ENCODE measurements at regions not wholly inside any gene's neighbourhood (a gene's known extent, or its start where the extent isn't known, plus 50 kb on each side); places are given as distances from the start of the nearest gene placed in this dataset.

- CTCF ChIA-PET (ENCODE audit: low intra/inter-chr PET ratio): no interaction called here
- in situ Hi-C loops (cut with MboI): no loop called here
- Histone ChIP-seq H3K27me3 (ENCODE audit: control insufficient read depth in 2 of 2, insufficient read depth in 2 of 2, low read length in 2 of 2) (no peaks in the 10 kb centered on the region), H3K27ac (ENCODE audit: extremely low read depth, low read depth, low read length) (no peak overlapping the region), H3K4me3 (no peak overlapping the region), H3K9me3 (replicated peaks; ENCODE audit: control insufficient read depth, insufficient read depth, low read depth, low read length) (no peaks in the 10 kb centered on the region), H3K9ac (ENCODE audit: insufficient read depth in 1 of 2, low read depth in 2 of 2, low read length in 2 of 2) (no peak overlapping the region), H3K4me1 (replicated peaks in 1 of 2; ENCODE audit: control insufficient read depth in 2 of 2, insufficient read depth in 2 of 2, low read length in 2 of 2) (peaks cover 0 to 10% of the 10 kb centered on the region in 2 experiments; a peak in 3 of 5 replicates), H3K4me2 (ENCODE audit: insufficient read depth, low read length) (no peak overlapping the region), H3K36me3 (ENCODE audit: control insufficient read depth, insufficient read depth, low read length) (no peaks in the 10 kb centered on the region), H2AFZ (ENCODE audit: low read depth, low read length) (no peak overlapping the region), H3K79me2 (ENCODE audit: control insufficient read depth, insufficient read depth, low read length) (no peaks in the 10 kb centered on the region), H3K9me1 (ENCODE audit: control insufficient read depth, insufficient read depth, low read length) (no peaks in the 10 kb centered on the region), H4K20me1 (replicated peaks; ENCODE audit: control insufficient read depth, insufficient read depth, low read length) (no peaks in the 10 kb centered on the region)
- POLR2A ChIA-PET: interaction anchor here (1.0 to 1.1 kb wide), 2 partner anchors 12 to 63 kb away, joined by 3 read pairs; no protein-coding TSS in a partner anchor
- intact Hi-C loops (cut with micrococcal nuclease): no loop called here
- TF ChIP-seq HIVEP1 (CRISPR knock-in tag; IDR thresholded peaks at IDR 0.05) (no peak), HMBOX1 (IDR thresholded peaks at IDR 0.05) (no peak), EZH2 (IDR thresholded peaks at IDR 0.05; ENCODE audit: borderline replicate concordance, low read depth, low read length) (no peak), ZFP1 (CRISPR knock-in tag; IDR thresholded peaks at IDR 0.05) (no peak), E2F3 (CRISPR knock-in tag; IDR thresholded peaks at IDR 0.05) (no peak), SUPT5H (IDR thresholded peaks at IDR 0.05) (no peak), ZBTB43 (CRISPR knock-in tag; IDR thresholded peaks at IDR 0.05) (no peak), IRF1 (CRISPR knock-in tag; IDR thresholded peaks at IDR 0.05; ENCODE audit: borderline replicate concordance) (no peak), KAT2B (IDR thresholded peaks at IDR 0.05; ENCODE audit: low read depth, low read length) (no peak), MAFF (IDR thresholded peaks at IDR 0.05; ENCODE audit: low read length) (no peak), HNRNPLL (IDR thresholded peaks at IDR 0.05; ENCODE audit: low read depth, low read length, poor library complexity, severe bottlenecking) (no peak), ESRRB (CRISPR knock-in tag; IDR thresholded peaks at IDR 0.05; ENCODE audit: borderline replicate concordance) (no peak), SIN3A (IDR thresholded peaks at IDR 0.05; ENCODE audit: borderline replicate concordance in 2 of 2, control insufficient read depth in 1 of 2, low read depth in 2 of 2, low read length in 2 of 2) (no peak), MNT (conservative IDR thresholded peaks at IDR 0.05) (no peak)
- BruUV-seq (replicated peaks): no TSS peak
- no peak for FAIRE-seq
- no peak; the same call in 2 of the 3 replicates for ATAC-seq
- 25% methylated on average over 1 of the region's 1 CpG for WGBS (ENCODE audit: insufficient coverage, low coverage, missing lambda C conversion rate)
- no peak for DNase-seq (ENCODE audit: extremely low read depth in 1 of 4, low spot score in 3 of 4)
Measured at GRCh38 chr5:112533362-112533761, 114.3 kb upstream of the EPB41L4A start.
